Body of pancreas (tissue), 4 donors: ENCODE measurements at regions not wholly inside any gene's neighbourhood (a gene's known extent, or its start where the extent isn't known, plus 50 kb on each side); places are given as distances from the start of the nearest gene placed in this dataset.

Experiments
- ATAC-seq: fragments of 150-250 bp; one replicate; pipeline ENCODE4 v1.9.1; 2016
- DNase-seq, 4 donors: peaks; one replicate each; pipeline ENCODE4 v3.0.0-alpha.2; 2019
- H3K27ac ChIP-seq, 4 donors: fragments of 200-600 bp; sonication (generic); 1 replicate in 3 of 4; 2 replicates in 1 of 4; pipeline versions ENCODE4 v1.5.1 to v1.6.1; 2016 to 2019; ENCODE audit warnings: mild to moderate bottlenecking in 1 of 4, mixed read lengths in 1 of 4, moderate library complexity in 1 of 4
- H3K27me3 ChIP-seq, 2 donors: fragments of 200-600 bp; sonication (generic); one replicate each; pipeline ENCODE4 v1.6.0; 2016; ENCODE audit warnings: mild to moderate bottlenecking in 1 of 2
- H3K36me3 ChIP-seq, 2 donors: fragments of 200-600 bp; sonication (generic); replicated peaks in 1 of 2; 2 replicates each; pipeline ENCODE4 v1.5.1; 2016; ENCODE audit warnings: low read depth in 2 of 2; ENCODE audit not compliant: insufficient read depth in 1 of 2
- H3K4me1 ChIP-seq: fragments of 200-600 bp; sonication (generic); one replicate; pipeline ENCODE4 v1.6.0; 2016
- H3K4me3 ChIP-seq, 2 donors: fragments of 200-600 bp; sonication (generic); 1 replicate in 1 of 2; 2 replicates in 1 of 2; pipeline ENCODE4 v1.5.1; 2016 to 2019
- H3K9me3 ChIP-seq, 3 donors: fragments of 200-600 bp; sonication (generic); 1 replicate in 2 of 3; 2 replicates in 1 of 3; pipeline ENCODE4 v1.5.1; 2016
- CTCF ChIP-seq, 7 experiments: fragments of 450-650 bp in 4 of 7; fragments of 200-600 bp in 3 of 7; sonication (generic) in 3 of 7; IDR thresholded peaks; one replicate each; pipeline ENCODE4 v1.5.1; 2016 to 2019; ENCODE audit warnings: antibody characterized with exemption in 7 of 7
- POLR2A ChIP-seq, 3 donors: fragments of 450-650 bp; IDR thresholded peaks; one replicate each; pipeline ENCODE4 v1.6.1; 2016; ENCODE audit warnings: antibody characterized with exemption in 3 of 3, mild to moderate bottlenecking in 2 of 3
- WGBS, 2 donors: methylation state at CpG; one replicate each; pipeline ENCODE4 v1.1.5; 2017; 5-methylcytosine and 5-hydroxymethylcytosine counted together
- intact Hi-C: fragments of 100-400 bp; cut with DNase I; formaldehyde crosslinking; loops from one replicate; pipeline ENCODE4 v1.15.1; 2023

GRCh38 chr18:77601567-77601966, 351.9 kb downstream of the GALR1 start:
- intact Hi-C loops, result no loop called here
- Histone ChIP-seq H3K36me3 (no peaks in the 10 kb centered on the region), H3K4me1 (no peaks in the 10 kb centered on the region), H3K27ac (no peak overlapping the region), H3K27me3 (no peaks in the 10 kb centered on the region), H3K9me3 (no peaks in the 10 kb centered on the region), H3K4me3 (no peak overlapping the region)
- ATAC-seq (no peak), DNase-seq (no peak)
- TF ChIP-seq POLR2A (IDR thresholded peaks at IDR 0.05) (no peak), CTCF (IDR thresholded peaks at IDR 0.05) (no peak)
- WGBS, 2 donors, result 65 to 72% methylated on average over 2 of the region's 2 CpGs

GRCh38 chr18:77607087-77607486, 357.4 kb downstream of the GALR1 start:
- intact Hi-C loops, result no loop called here
- TF ChIP-seq CTCF (IDR thresholded peaks at IDR 0.05) (no peak), POLR2A (IDR thresholded peaks at IDR 0.05) (no peak)
- ATAC-seq, result no peak
- Histone ChIP-seq H3K27me3 (no peaks in the 10 kb centered on the region), H3K36me3 (no peaks in the 10 kb centered on the region), H3K9me3 (no peaks in the 10 kb centered on the region), H3K4me1 (no peaks in the 10 kb centered on the region), H3K4me3 (no peak overlapping the region), H3K27ac (no peak overlapping the region)
- DNase-seq, result no peak
- 86 to 91% methylated on average over 22 of the region's 22 CpGs for WGBS, 2 donors

- WGBS, 2 donors, result 91% methylated on average over 5 to 10 of the region's 10 CpGs
- Histone ChIP-seq H3K27ac (no peak overlapping the region), H3K36me3 (no peaks in the 10 kb centered on the region), H3K4me1 (no peaks in the 10 kb centered on the region), H3K9me3 (no peaks in the 10 kb centered on the region), H3K27me3 (no peaks in the 10 kb centered on the region), H3K4me3 (no peak overlapping the region)
- intact Hi-C loops, result no loop called here
- TF ChIP-seq CTCF (IDR thresholded peaks at IDR 0.05) (no peak), POLR2A (IDR thresholded peaks at IDR 0.05) (no peak)
- ATAC-seq, result no peak
- no peak for DNase-seq
Observed at GRCh38 chr18:77608807-77609206, 359.2 kb downstream of the GALR1 start.

GRCh38 chr18:77617694-77618093, 368.0 kb downstream of the GALR1 start:
- no peak overlapping the region for H3K4me3 ChIP-seq
- H3K36me3 ChIP-seq, result no peaks in the 10 kb centered on the region
- no peaks in the 10 kb centered on the region for H3K4me1 ChIP-seq
- ATAC-seq (no peak), DNase-seq (no peak)
- intact Hi-C loops, result no loop called here
- TF ChIP-seq POLR2A (IDR thresholded peaks at IDR 0.05), result no peak
- no peak for TF ChIP-seq CTCF (IDR thresholded peaks at IDR 0.05)
- H3K27ac ChIP-seq, result no peak overlapping the region
- no peaks in the 10 kb centered on the region for H3K27me3 ChIP-seq
- no peaks in the 10 kb centered on the region for H3K9me3 ChIP-seq
- WGBS, 2 donors, result 80 to 85% methylated on average over 3 of the region's 3 CpGs

- no peak overlapping the region for H3K4me3 ChIP-seq
- intact Hi-C loops, result no loop called here
- TF ChIP-seq CTCF (IDR thresholded peaks at IDR 0.05) (no peak), POLR2A (IDR thresholded peaks at IDR 0.05) (no peak)
- ATAC-seq, result no peak
- H3K27me3 ChIP-seq, result no peaks in the 10 kb centered on the region
- H3K9me3 ChIP-seq, result no peaks in the 10 kb centered on the region
- no peaks in the 10 kb centered on the region for H3K4me1 ChIP-seq
- no peaks in the 10 kb centered on the region for H3K36me3 ChIP-seq
- no peak for DNase-seq
- H3K27ac ChIP-seq, result no peak overlapping the region
Observed at GRCh38 chr18:77619525-77619924, 369.9 kb downstream of the GALR1 start.
